ENCODE measurements at regions not wholly inside any gene's neighbourhood (a gene's known extent, or its start where the extent isn't known, plus 50 kb on each side); places are given as distances from the start of the nearest gene placed in this dataset.

GRCh38 chr5:165858118-165858517 is 2352.7 kb downstream of the MAT2B start:
- DNase-seq: no peak

- DNase-seq: no peak
Observed at GRCh38 chr5:165859251-165859650, 2353.8 kb downstream of the MAT2B start.

- no peak for DNase-seq
Observed at GRCh38 chr5:165863239-165863638, 2357.8 kb downstream of the MAT2B start.

- DNase-seq: no peak
Observed at GRCh38 chr5:165871291-165871690, 2365.9 kb downstream of the MAT2B start.

GRCh38 chr5:165874851-165875250 is 2369.4 kb downstream of the MAT2B start:
- no peak for DNase-seq

- no peak for DNase-seq
Observed at GRCh38 chr5:165876538-165876937, 2371.1 kb downstream of the MAT2B start.

GRCh38 chr5:165877475-165877874 is 2372.1 kb downstream of the MAT2B start:
- DNase-seq: no peak

GRCh38 chr5:165881259-165881658 is 2375.8 kb downstream of the MAT2B start:
- DNase-seq: no peak

GRCh38 chr5:165882099-165882498 is 2376.7 kb downstream of the MAT2B start:
- DNase-seq: no peak

- DNase-seq: no peak
Observed at GRCh38 chr5:165885623-165886350, 2380.4 kb downstream of the MAT2B start.

- DNase-seq: no peak
Observed at GRCh38 chr5:165887147-165887546, 2381.7 kb downstream of the MAT2B start.

GRCh38 chr5:165892383-165892782 is 2387.0 kb downstream of the MAT2B start:
- no peak for DNase-seq

GRCh38 chr5:165894916-165895315 is 2389.5 kb downstream of the MAT2B start:
- no peak for DNase-seq

- no peak for DNase-seq
Observed at GRCh38 chr5:165903835-165904234, 2387.6 kb upstream of the WWC1 start.

GRCh38 chr5:165906871-165907270 is 2384.6 kb upstream of the WWC1 start:
- DNase-seq: no peak

GRCh38 chr5:165913059-165913458 is 2378.4 kb upstream of the WWC1 start:
- DNase-seq: no peak

- no peak for DNase-seq
Observed at GRCh38 chr5:165914456-165914855, 2377.0 kb upstream of the WWC1 start.

GRCh38 chr5:165919196-165919595 is 2372.2 kb upstream of the WWC1 start:
- DNase-seq: no peak

GRCh38 chr5:165920655-165921054 is 2370.8 kb upstream of the WWC1 start:
- DNase-seq: no peak

GRCh38 chr5:165928971-165929370 is 2362.5 kb upstream of the WWC1 start:
- DNase-seq: no peak

GRCh38 chr5:165940541-165940940 is 2350.9 kb upstream of the WWC1 start:
- no peak for DNase-seq

- DNase-seq: no peak
Observed at GRCh38 chr5:165956854-165957253, 2334.6 kb upstream of the WWC1 start.

GRCh38 chr5:165981671-165982070 is 2309.8 kb upstream of the WWC1 start:
- DNase-seq: no peak

- DNase-seq: peak; percentile 46
Observed at GRCh38 chr5:165996201-165996875, 2295.1 kb upstream of the WWC1 start.
